GM12878 (cell line): ENCODE measurements at regions not wholly inside any gene's neighbourhood (a gene's known extent, or its start where the extent isn't known, plus 50 kb on each side); places are given as distances from the start of the nearest gene placed in this dataset.

Experiments
- ATAC-seq: fragments of 200-7000 bp; cut with Tn5 transposase; 3 replicates; pipeline ENCODE4 v1.9.1; 2020; ENCODE audit warnings: mild to moderate bottlenecking, moderate library complexity
- BruUV-seq: library from RNA; stranded (reverse); fragments of 400-500 nt; replicated peaks from 2 replicates; lab custom pipeline; 2021; lab: Mats Ljungman, UMichigan
- CTCF ChIA-PET: fragments of 300-600 bp; sonication (Branson Sonifier 250); formaldehyde crosslinking; extraction: SDS; loops from one replicate; lab custom pipeline; 2021; ENCODE audit warnings: inconsistent platforms; lab: Yijun Ruan, JAX
- POLR2A ChIA-PET: fragments of 350-600 bp; formaldehyde crosslinking; extraction: SDS; loops from one replicate; lab custom pipeline; 2021; ENCODE audit warnings: inconsistent platforms; lab: Charles Lee
- RAD21 ChIA-PET: fragments of 300-600 bp; sonication (Branson Sonifier 250); formaldehyde crosslinking; loops from one replicate; lab custom pipeline; 2023; ENCODE audit warnings: antibody characterized with exemption; ENCODE audit not compliant: unreplicated experiment; lab: Charles Lee
- SMC1A ChIA-PET: fragments of 300-600 bp; sonication (Branson Sonifier 250); formaldehyde crosslinking; loops from one replicate; lab custom pipeline; 2023; ENCODE audit not compliant: unreplicated experiment, uncharacterized antibody; lab: Charles Lee
- DNase-seq: peaks from one replicate; pipeline ENCODE4 v3.0.0-alpha.2; 2011; ENCODE audit warnings: low read depth, low spot score
- FAIRE-seq: peaks from 3 replicates; lab custom pipeline; 2011; peaks lifted over from hg19 to GRCh38; lab: Jason Lieb, UNC
- H2AFZ ChIP-seq: 2 replicates; pipeline ENCODE4 v1.6.0; 2011; ENCODE audit warnings: low read depth, low read length, control low read depth; ENCODE audit not compliant: control insufficient read depth
- H3K27ac ChIP-seq: 2 replicates; pipeline ENCODE4 v1.5.1; 2011; ENCODE audit warnings: control low read depth; ENCODE audit not compliant: control insufficient read depth, insufficient read depth
- H3K27me3 ChIP-seq, 2 experiments: replicated peaks in 1 of 2; 2 replicates each; pipeline versions ENCODE4 v1.6.0 to v1.6.1; 2011; ENCODE audit warnings: low read length in 1 of 2; ENCODE audit not compliant: control insufficient read depth in 2 of 2, insufficient read depth in 2 of 2
- H3K36me3 ChIP-seq, 2 experiments: 2 replicates each; pipeline ENCODE4 v1.5.1; 2011; ENCODE audit warnings: low read length in 1 of 2; ENCODE audit not compliant: control insufficient read depth in 2 of 2, insufficient read depth in 2 of 2
- H3K4me1 ChIP-seq: 2 replicates; pipeline ENCODE4 v1.6.1; 2011; ENCODE audit warnings: mild to moderate bottlenecking, low read length, moderate library complexity, mixed read lengths; ENCODE audit not compliant: control insufficient read depth, insufficient read depth
- H3K4me2 ChIP-seq: 2 replicates; pipeline ENCODE4 v1.6.0; 2011; ENCODE audit warnings: control low read depth; ENCODE audit not compliant: control insufficient read depth, insufficient read depth
- H3K4me3 ChIP-seq: fragments of 200-600 bp; sonication (generic); 2 replicates; pipeline ENCODE4 v1.5.1; 2016
- H3K79me2 ChIP-seq: 2 replicates; pipeline ENCODE4 v1.6.0; 2011; ENCODE audit warnings: low read length; ENCODE audit not compliant: control insufficient read depth, insufficient read depth
- H3K9ac ChIP-seq: 2 replicates; pipeline ENCODE4 v1.8.0; 2011; ENCODE audit warnings: low read length, control low read depth, mixed read lengths; ENCODE audit not compliant: control insufficient read depth, insufficient read depth
- H3K9me3 ChIP-seq: replicated peaks from 3 replicates; pipeline ENCODE4 v1.5.1; 2011; ENCODE audit warnings: mild to moderate bottlenecking, low read length; ENCODE audit not compliant: control insufficient read depth, insufficient read depth
- H4K20me1 ChIP-seq: 2 replicates; pipeline ENCODE4 v1.6.0; 2011; ENCODE audit not compliant: control insufficient read depth, insufficient read depth
- GABPA ChIP-seq: IDR thresholded peaks from 2 replicates; pipeline ENCODE4 v1.6.1; 2014; ENCODE audit warnings: antibody characterized with exemption, low read depth, mild to moderate bottlenecking, inconsistent platforms
- HDAC2 ChIP-seq: fragments of 200-600 bp; sonication (generic); IDR thresholded peaks from 2 replicates; pipeline ENCODE4 v1.6.1; 2017
- RAD51 ChIP-seq: fragments of 450-650 bp; IDR thresholded peaks from 2 replicates; pipeline ENCODE4 v1.6.1; 2016; ENCODE audit warnings: moderate library complexity, mild to moderate bottlenecking, inconsistent platforms
- WGBS: methylation state at CpG from one replicate; pipeline ENCODE4 v1.1.6; 2016; ENCODE audit warnings: low lambda C conversion rate; ENCODE audit not compliant: insufficient replicate concordance, insufficient coverage; ENCODE audit errors: missing lambda C conversion rate; 5-methylcytosine and 5-hydroxymethylcytosine counted together
- in situ Hi-C: fragments of 300-500 bp; cut with MboI; formaldehyde crosslinking; loops from 9 replicates; pipeline ENCODE4 v1.14.3; 2018; ENCODE audit warnings: mixed read lengths
- intact Hi-C: fragments of 100-400 bp; cut with micrococcal nuclease; formaldehyde crosslinking; loops from one replicate; pipeline ENCODE4 v1.14.2; 2022; ENCODE audit not compliant: unreplicated experiment
- TF ChIP-seq, protein P1 (sequence below): fragments of 450-650 bp; IDR thresholded peaks from 2 replicates; pipeline ENCODE4 v1.6.1; 2016; ENCODE audit warnings: mild to moderate bottlenecking
- TF ChIP-seq, protein P2 (sequence below): IDR thresholded peaks from 2 replicates; pipeline ENCODE4 v1.6.1; 2012; ENCODE audit warnings: low read depth, low read length, improper control_type of control experiment

DNA sequence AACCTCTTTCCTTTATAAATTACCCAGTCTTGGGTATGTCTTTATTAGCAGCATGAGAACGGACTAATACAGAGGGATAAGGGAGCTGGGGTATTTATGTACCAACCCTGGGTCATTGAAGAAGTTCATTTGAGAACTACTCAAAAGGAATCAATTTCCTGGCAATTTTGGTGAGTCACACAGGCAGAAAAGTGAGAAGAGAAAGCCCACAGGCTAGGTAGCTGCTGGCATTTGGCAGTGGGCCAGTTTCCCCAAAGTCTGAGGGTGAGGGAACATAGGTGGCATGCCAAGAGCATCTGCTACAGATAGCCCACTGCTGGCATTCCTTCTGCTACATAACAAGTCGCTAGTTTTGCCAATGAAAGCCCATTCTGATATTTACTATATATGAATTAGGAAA, 411.2 kb downstream of the MID1IP1 start:
- no peaks in the 10 kb centered on the region for H3K9me3 ChIP-seq
- BruUV-seq, result no TSS peak
- intact Hi-C loops, result no loop called here
- FAIRE-seq (no peak), DNase-seq (no peak)
- RAD21 ChIA-PET, result no interaction called here
- CTCF ChIA-PET, result no interaction called here
- POLR2A ChIA-PET, result no interaction called here
- no peak overlapping the region for H3K27ac ChIP-seq
- in situ Hi-C loops, result no loop called here
- no peak overlapping the region for H2AFZ ChIP-seq
- TF ChIP-seq, protein P1, sequence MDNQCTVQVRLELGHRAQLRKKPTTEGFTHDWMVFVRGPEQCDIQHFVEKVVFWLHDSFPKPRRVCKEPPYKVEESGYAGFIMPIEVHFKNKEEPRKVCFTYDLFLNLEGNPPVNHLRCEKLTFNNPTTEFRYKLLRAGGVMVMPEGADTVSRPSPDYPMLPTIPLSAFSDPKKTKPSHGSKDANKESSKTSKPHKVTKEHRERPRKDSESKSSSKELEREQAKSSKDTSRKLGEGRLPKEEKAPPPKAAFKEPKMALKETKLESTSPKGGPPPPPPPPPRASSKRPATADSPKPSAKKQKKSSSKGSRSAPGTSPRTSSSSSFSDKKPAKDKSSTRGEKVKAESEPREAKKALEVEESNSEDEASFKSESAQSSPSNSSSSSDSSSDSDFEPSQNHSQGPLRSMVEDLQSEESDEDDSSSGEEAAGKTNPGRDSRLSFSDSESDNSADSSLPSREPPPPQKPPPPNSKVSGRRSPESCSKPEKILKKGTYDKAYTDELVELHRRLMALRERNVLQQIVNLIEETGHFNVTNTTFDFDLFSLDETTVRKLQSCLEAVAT, result no peak
- TF ChIP-seq RAD51 (no peak), GABPA (no peak), HDAC2 (no peak)
- TF ChIP-seq, protein P2, sequence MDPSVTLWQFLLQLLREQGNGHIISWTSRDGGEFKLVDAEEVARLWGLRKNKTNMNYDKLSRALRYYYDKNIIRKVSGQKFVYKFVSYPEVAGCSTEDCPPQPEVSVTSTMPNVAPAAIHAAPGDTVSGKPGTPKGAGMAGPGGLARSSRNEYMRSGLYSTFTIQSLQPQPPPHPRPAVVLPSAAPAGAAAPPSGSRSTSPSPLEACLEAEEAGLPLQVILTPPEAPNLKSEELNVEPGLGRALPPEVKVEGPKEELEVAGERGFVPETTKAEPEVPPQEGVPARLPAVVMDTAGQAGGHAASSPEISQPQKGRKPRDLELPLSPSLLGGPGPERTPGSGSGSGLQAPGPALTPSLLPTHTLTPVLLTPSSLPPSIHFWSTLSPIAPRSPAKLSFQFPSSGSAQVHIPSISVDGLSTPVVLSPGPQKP, result no peak
- TF ChIP-seq, all 136 proteins: peak for 0
- SMC1A ChIA-PET, result no interaction called here
- no peaks in the 10 kb centered on the region for H4K20me1 ChIP-seq
- WGBS, result 0% methylated on average over 2 of the region's 2 CpGs
- no peaks in the 10 kb centered on the region for H3K36me3 ChIP-seq
- H3K4me2 ChIP-seq, result no peak overlapping the region
- H3K79me2 ChIP-seq, result no peaks in the 10 kb centered on the region
- no peak overlapping the region for H3K4me3 ChIP-seq
- peaks cover 0 to 2% of the 10 kb centered on the region in 2 experiments; a peak in 1 of 4 replicates for H3K27me3 ChIP-seq
- no peaks in the 10 kb centered on the region for H3K4me1 ChIP-seq
- H3K9ac ChIP-seq, result no peak overlapping the region
- no peak for ATAC-seq
